K562 (cell line): ENCODE measurements at regions not wholly inside any gene's neighbourhood (a gene's known extent, or its start where the extent isn't known, plus 50 kb on each side); places are given as distances from the start of the nearest gene placed in this dataset.

Source experiments
- ATAC-seq: fragments of 200-7000 bp; cut with Tn5 transposase; 3 replicates; pipeline ENCODE4 v1.9.1; 2020; ENCODE audit warnings: moderate library complexity
- BruUV-seq: library from RNA; stranded (reverse); fragments of 400-500 nt; replicated peaks from 2 replicates; lab custom pipeline; 2021; lab: Mats Ljungman, UMichigan
- CTCF ChIA-PET: fragments of 300-600 bp; formaldehyde crosslinking; extraction: SDS; loops from one replicate; lab custom pipeline; 2021; ENCODE audit warnings: low intra/inter-chr PET ratio; lab: Yijun Ruan, JAX
- POLR2A ChIA-PET: fragments of 300-600, 350-650 bp; sonication (Branson Sonifier 250); formaldehyde crosslinking; extraction: SDS; loops from one replicate; lab custom pipeline; 2021; ENCODE audit warnings: antibody characterized with exemption, inconsistent platforms; lab: Yijun Ruan, JAX
- DNase-seq, 4 experiments: peaks; one replicate each; pipeline versions ENCODE4 v3.0.0 to v3.0.0-alpha.2; 2011 to 2018; ENCODE audit warnings: low spot score in 3 of 4, mixed read lengths in 3 of 4; ENCODE audit errors: extremely low read depth in 1 of 4
- FAIRE-seq: peaks from 2 replicates; lab custom pipeline; 2011; peaks lifted over from hg19 to GRCh38; lab: Jason Lieb, UNC
- H2AFZ ChIP-seq: 2 replicates; pipeline ENCODE4 v1.6.0; 2011; ENCODE audit warnings: low read depth, low read length, control low read depth, inconsistent platforms
- H3K27ac ChIP-seq: fragments of 200-600 bp; 3 replicates; pipeline ENCODE4 v1.8.0; 2011; ENCODE audit warnings: low read depth, mild to moderate bottlenecking, control low read depth, inconsistent platforms, low read length, moderate library complexity, mixed read lengths; ENCODE audit errors: extremely low read depth
- H3K27me3 ChIP-seq, 2 experiments: fragments of 300-600 bp in 1 of 2; 2 replicates in 1 of 2; 3 replicates in 1 of 2; pipeline versions ENCODE4 v1.6.0 to v1.8.0; 2011; ENCODE audit warnings: inconsistent platforms in 2 of 2, low read length in 2 of 2, mild to moderate bottlenecking in 1 of 2, mixed read lengths in 1 of 2, moderate library complexity in 1 of 2; ENCODE audit not compliant: control insufficient read depth in 2 of 2, insufficient read depth in 2 of 2
- H3K36me3 ChIP-seq: fragments of 300-600 bp; 3 replicates; pipeline ENCODE4 v1.8.0; 2011; ENCODE audit warnings: mild to moderate bottlenecking, low read length, inconsistent platforms; ENCODE audit not compliant: control insufficient read depth, insufficient read depth
- H3K4me1 ChIP-seq, 2 experiments: fragments of 200-600 bp in 1 of 2; replicated peaks in 1 of 2; 2 replicates in 1 of 2; 3 replicates in 1 of 2; pipeline versions ENCODE4 v1.5.1 to v1.8.0; 2011; ENCODE audit warnings: inconsistent platforms in 2 of 2, low read length in 2 of 2, mild to moderate bottlenecking in 1 of 2, mixed read lengths in 1 of 2, moderate library complexity in 1 of 2; ENCODE audit not compliant: control insufficient read depth in 2 of 2, insufficient read depth in 2 of 2
- H3K4me2 ChIP-seq: 2 replicates; pipeline ENCODE4 v1.6.1; 2011; ENCODE audit warnings: low read length, control low read depth, inconsistent platforms, mixed read lengths; ENCODE audit not compliant: insufficient read depth
- H3K4me3 ChIP-seq: fragments of 200-600 bp; sonication (generic), shearing (Covaris generic); 2 replicates; pipeline ENCODE4 v1.5.1; 2016; ENCODE audit warnings: control low read depth, inconsistent platforms
- H3K79me2 ChIP-seq: fragments of 200-600 bp; 3 replicates; pipeline ENCODE4 v1.8.0; 2011; ENCODE audit warnings: low read length, inconsistent platforms; ENCODE audit not compliant: control insufficient read depth, insufficient read depth
- H3K9ac ChIP-seq, 2 experiments: 2 replicates each; pipeline versions ENCODE4 v1.6.0 to v1.6.1; 2011; ENCODE audit warnings: low read depth in 2 of 2, low read length in 2 of 2, control low read depth in 1 of 2, inconsistent platforms in 1 of 2, mild to moderate bottlenecking in 1 of 2, mixed read lengths in 1 of 2; ENCODE audit not compliant: insufficient read depth in 1 of 2
- H3K9me1 ChIP-seq: one replicate; pipeline ENCODE4 v1.6.0; 2011; ENCODE audit warnings: inconsistent platforms, mild to moderate bottlenecking, low read length, moderate library complexity; ENCODE audit not compliant: control insufficient read depth, insufficient read depth
- H3K9me3 ChIP-seq: replicated peaks from 2 replicates; pipeline ENCODE4 v1.5.1; 2011; ENCODE audit warnings: low read depth, low read length, inconsistent platforms; ENCODE audit not compliant: control insufficient read depth, insufficient read depth
- H4K20me1 ChIP-seq: replicated peaks from 2 replicates; pipeline ENCODE4 v1.6.1; 2011; ENCODE audit warnings: low read length, inconsistent platforms, mixed read lengths; ENCODE audit not compliant: control insufficient read depth, insufficient read depth
- DEAF1 ChIP-seq: fragments of 450-650 bp; formaldehyde crosslinking; IDR thresholded peaks from 2 replicates; pipeline ENCODE4 v1.4.0; 2020; ENCODE audit warnings: mild to moderate bottlenecking, moderate library complexity
- GABPA ChIP-seq: fragments of 200-800 bp; sonication (Bioruptor generic); conservative IDR thresholded peaks from 2 replicates; pipeline ENCODE4 v1.6.1; 2016; ENCODE audit warnings: low read depth, missing genetic modification characterization, missing compliant biosample characterization
- GATAD2A ChIP-seq: fragments of 450-650 bp; IDR thresholded peaks from 2 replicates; pipeline ENCODE4 v1.6.1; 2017
- HNRNPLL ChIP-seq: fragments of 200-400 bp; formaldehyde crosslinking; IDR thresholded peaks from 2 replicates; pipeline ENCODE4 v1.6.1; 2017; ENCODE audit warnings: low read length, low read depth, mild to moderate bottlenecking; ENCODE audit not compliant: poor library complexity, severe bottlenecking
- NUFIP1 ChIP-seq: fragments of 450-650 bp; IDR thresholded peaks from 2 replicates; pipeline ENCODE4 v1.6.1; 2018; ENCODE audit not compliant: partially characterized antibody
- SIRT6 ChIP-seq: IDR thresholded peaks from one replicate; pipeline ENCODE4 v1.6.1; 2012; ENCODE audit warnings: low read depth, mild to moderate bottlenecking, control low read depth, inconsistent platforms, low read length, moderate library complexity
- ZNF561 ChIP-seq: fragments of 450-650 bp; formaldehyde crosslinking; conservative IDR thresholded peaks from 2 replicates; pipeline ENCODE4 v1.4.0; 2020; ENCODE audit warnings: mild to moderate bottlenecking, moderate library complexity
- ZNF592 ChIP-seq: fragments of 450-650 bp; IDR thresholded peaks from 2 replicates; pipeline ENCODE4 v1.6.1; 2017; ENCODE audit warnings: antibody characterized with exemption, mild to moderate bottlenecking
- ZNF780A ChIP-seq: fragments of 250-450 bp; sonication (Bioruptor Pico); IDR thresholded peaks from 2 replicates; pipeline ENCODE4 v1.5.0; 2021; ENCODE audit warnings: mild to moderate bottlenecking
- WGBS: fragments of 100-300 bp; shearing (Covaris generic); methylation state at CpG from one replicate; pipeline ENCODE4 v1.1.6; 2016; ENCODE audit warnings: low coverage, mixed read lengths; ENCODE audit not compliant: insufficient coverage; ENCODE audit errors: missing lambda C conversion rate; 5-methylcytosine and 5-hydroxymethylcytosine counted together
- in situ Hi-C: fragments of 300-500 bp; cut with MboI; formaldehyde crosslinking; loops from 4 replicates; pipeline ENCODE4 v1.15.0; 2018; ENCODE audit warnings: inconsistent platforms, mixed read lengths
- intact Hi-C: fragments of 100-400 bp; cut with micrococcal nuclease; formaldehyde crosslinking; loops from 2 replicates; pipeline ENCODE4 v1.14.2; 2022
- TF ChIP-seq, protein P1 (sequence below): sonication (generic); formaldehyde crosslinking; IDR thresholded peaks from 2 replicates; pipeline ENCODE4 v1.8.0; 2023; ENCODE audit warnings: missing genetic modification reagents, mild to moderate bottlenecking, borderline replicate concordance

DNA sequence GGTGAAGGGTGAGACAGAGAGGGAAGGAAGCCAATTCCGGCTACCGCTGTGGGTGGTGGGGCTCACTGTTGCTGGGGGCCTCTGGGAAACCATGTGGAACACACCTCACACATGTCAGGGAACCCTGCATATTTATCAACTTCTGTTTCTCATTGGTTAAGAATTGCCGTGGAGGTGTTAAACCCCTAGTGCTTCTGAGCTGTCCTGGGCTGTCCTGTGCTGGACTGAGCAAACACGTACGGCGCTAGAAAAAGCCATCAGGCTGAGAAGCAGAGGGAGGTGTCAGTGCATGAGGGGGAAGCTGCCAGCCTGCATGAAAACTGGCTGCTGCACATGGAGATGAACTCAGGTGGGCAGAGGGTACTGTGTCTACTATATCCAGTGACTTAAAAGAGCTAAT, 103.9 kb upstream of the JAG1 start (continued):
- TF ChIP-seq GATAD2A, result no peak

DNA sequence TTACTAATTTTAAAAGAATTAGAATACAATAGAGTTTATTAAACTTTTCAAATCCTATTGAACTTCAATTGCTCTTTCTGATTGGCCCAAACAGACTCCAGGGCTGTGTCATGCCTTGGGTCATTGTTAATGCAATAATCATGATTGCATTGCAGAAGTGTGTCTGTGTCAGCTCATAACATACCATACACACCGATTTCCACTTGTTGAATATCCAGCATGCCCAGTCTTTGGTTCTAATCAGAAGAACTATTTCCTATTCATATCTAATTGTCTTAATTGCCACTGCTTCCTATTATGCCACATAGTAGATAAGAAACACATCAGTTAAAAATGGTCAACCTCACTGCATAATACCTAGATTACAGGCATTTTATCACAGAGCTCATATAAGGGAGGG, 106.1 kb upstream of the JAG1 start:
- Histone ChIP-seq H3K27ac (no peak overlapping the region), H3K9me3 (no peaks in the 10 kb centered on the region), H3K4me3 (no peak overlapping the region), H3K36me3 (no peaks in the 10 kb centered on the region), H2AFZ (no peak overlapping the region), H3K9me1 (no peaks in the 10 kb centered on the region), H3K27me3 (no peaks in the 10 kb centered on the region), H3K4me1 (0 out of 5 replicates have a peak, but pooled peaks cover 0 to 3% of the 10 kb centered on the region in 2 experiments), H3K79me2 (no peaks in the 10 kb centered on the region), H3K4me2 (no peak overlapping the region), H4K20me1 (no peaks in the 10 kb centered on the region), H3K9ac (no peak overlapping the region)
- DNase-seq (no peak), FAIRE-seq (no peak), ATAC-seq (no peak)
- ChIA-PET POLR2A (no interaction called here), CTCF (no interaction called here)
- intact Hi-C loops, result no loop called here
- BruUV-seq, result no TSS peak
- in situ Hi-C loops, result no loop called here
- 0% methylated on average over 1 of the region's 1 CpG for WGBS
- no peak for TF ChIP-seq DEAF1 (CRISPR knock-in tag)
- no peak for TF ChIP-seq ZNF780A (CRISPR knock-in tag)
- no peak for TF ChIP-seq ZNF592
- TF ChIP-seq SIRT6, result no peak
- TF ChIP-seq, protein P1, sequence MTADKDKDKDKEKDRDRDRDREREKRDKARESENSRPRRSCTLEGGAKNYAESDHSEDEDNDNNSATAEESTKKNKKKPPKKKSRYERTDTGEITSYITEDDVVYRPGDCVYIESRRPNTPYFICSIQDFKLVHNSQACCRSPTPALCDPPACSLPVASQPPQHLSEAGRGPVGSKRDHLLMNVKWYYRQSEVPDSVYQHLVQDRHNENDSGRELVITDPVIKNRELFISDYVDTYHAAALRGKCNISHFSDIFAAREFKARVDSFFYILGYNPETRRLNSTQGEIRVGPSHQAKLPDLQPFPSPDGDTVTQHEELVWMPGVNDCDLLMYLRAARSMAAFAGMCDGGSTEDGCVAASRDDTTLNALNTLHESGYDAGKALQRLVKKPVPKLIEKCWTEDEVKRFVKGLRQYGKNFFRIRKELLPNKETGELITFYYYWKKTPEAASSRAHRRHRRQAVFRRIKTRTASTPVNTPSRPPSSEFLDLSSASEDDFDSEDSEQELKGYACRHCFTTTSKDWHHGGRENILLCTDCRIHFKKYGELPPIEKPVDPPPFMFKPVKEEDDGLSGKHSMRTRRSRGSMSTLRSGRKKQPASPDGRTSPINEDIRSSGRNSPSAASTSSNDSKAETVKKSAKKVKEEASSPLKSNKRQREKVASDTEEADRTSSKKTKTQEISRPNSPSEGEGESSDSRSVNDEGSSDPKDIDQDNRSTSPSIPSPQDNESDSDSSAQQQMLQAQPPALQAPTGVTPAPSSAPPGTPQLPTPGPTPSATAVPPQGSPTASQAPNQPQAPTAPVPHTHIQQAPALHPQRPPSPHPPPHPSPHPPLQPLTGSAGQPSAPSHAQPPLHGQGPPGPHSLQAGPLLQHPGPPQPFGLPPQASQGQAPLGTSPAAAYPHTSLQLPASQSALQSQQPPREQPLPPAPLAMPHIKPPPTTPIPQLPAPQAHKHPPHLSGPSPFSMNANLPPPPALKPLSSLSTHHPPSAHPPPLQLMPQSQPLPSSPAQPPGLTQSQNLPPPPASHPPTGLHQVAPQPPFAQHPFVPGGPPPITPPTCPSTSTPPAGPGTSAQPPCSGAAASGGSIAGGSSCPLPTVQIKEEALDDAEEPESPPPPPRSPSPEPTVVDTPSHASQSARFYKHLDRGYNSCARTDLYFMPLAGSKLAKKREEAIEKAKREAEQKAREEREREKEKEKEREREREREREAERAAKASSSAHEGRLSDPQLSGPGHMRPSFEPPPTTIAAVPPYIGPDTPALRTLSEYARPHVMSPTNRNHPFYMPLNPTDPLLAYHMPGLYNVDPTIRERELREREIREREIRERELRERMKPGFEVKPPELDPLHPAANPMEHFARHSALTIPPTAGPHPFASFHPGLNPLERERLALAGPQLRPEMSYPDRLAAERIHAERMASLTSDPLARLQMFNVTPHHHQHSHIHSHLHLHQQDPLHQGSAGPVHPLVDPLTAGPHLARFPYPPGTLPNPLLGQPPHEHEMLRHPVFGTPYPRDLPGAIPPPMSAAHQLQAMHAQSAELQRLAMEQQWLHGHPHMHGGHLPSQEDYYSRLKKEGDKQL, result no peak
- TF ChIP-seq ZNF561 (CRISPR knock-in tag), result no peak
- TF ChIP-seq NUFIP1, result no peak
- TF ChIP-seq HNRNPLL, result no peak
- no peak for TF ChIP-seq GABPA (tag)
